ENCODE measurements at regions not wholly inside any gene's neighbourhood (a gene's known extent, or its start where the extent isn't known, plus 50 kb on each side); places are given as distances from the start of the nearest gene placed in this dataset.
A peak's percentile ranks its signal among the peaks of the same experiment; 100 is the strongest.
"Not testable (repeated sequence)": the region's sequence is repeated elsewhere in the genome, so short reads cannot be mapped to it uniquely, and the experiment has no call there.

DNA sequence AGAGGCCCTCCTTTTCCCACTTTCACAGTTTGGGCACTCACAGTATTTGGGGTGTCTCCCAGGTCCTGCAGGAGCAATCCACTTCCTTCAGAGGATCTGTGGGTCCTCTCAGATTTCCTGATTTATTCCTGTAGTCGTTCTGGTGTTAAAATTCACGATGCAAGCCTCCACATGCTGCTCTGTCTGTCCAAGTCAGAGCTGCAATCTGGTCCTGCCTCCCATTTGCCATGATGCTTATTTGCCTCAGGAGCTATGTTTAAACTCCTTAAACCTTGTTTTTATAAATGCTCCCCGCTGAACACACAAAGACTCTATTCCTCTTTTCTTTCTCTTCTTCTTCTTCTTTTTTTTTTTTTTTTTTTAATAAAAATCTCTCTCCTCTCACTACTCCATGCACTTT lies 558.7 kb upstream of the NECTIN3 start:
- Histone ChIP-seq H3K27me3 (no peaks in the 10 kb centered on the region), H3K9me3 (no peaks in the 10 kb centered on the region), H3K36me3 (no peaks in the 10 kb centered on the region), H3K27ac (no peak overlapping the region), H3K4me3 (no peak overlapping the region), H3K4me1 (no peaks in the 10 kb centered on the region)
- ATAC-seq: no peak
- TF ChIP-seq, protein P1, sequence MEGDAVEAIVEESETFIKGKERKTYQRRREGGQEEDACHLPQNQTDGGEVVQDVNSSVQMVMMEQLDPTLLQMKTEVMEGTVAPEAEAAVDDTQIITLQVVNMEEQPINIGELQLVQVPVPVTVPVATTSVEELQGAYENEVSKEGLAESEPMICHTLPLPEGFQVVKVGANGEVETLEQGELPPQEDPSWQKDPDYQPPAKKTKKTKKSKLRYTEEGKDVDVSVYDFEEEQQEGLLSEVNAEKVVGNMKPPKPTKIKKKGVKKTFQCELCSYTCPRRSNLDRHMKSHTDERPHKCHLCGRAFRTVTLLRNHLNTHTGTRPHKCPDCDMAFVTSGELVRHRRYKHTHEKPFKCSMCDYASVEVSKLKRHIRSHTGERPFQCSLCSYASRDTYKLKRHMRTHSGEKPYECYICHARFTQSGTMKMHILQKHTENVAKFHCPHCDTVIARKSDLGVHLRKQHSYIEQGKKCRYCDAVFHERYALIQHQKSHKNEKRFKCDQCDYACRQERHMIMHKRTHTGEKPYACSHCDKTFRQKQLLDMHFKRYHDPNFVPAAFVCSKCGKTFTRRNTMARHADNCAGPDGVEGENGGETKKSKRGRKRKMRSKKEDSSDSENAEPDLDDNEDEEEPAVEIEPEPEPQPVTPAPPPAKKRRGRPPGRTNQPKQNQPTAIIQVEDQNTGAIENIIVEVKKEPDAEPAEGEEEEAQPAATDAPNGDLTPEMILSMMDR (IDR thresholded peaks at IDR 0.05): no peak
- DNase-seq: no peak
- intact Hi-C loops (cut with DNase I): no loop called here

DNA sequence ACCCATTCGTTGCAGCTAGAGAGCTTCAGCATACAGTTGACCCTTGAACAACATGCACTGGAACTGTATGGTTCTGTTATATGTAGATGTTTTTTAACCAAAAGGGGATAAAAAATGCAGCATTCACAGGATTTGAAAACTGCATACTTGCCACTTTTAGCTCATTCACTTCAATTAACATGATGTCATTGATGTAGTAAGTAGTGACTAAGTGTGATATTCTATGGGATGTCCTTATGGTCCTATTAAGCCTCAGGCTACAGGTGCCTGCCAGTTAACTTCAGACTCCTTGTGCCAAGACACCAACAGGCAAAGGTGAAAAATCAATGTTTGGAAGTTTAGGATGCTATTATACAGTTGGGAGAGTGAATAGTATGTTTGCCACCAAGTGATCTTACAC lies 553.6 kb upstream of the NECTIN3 start:
- H3K9me3 ChIP-seq: no peaks in the 10 kb centered on the region
- no peaks in the 10 kb centered on the region for H3K4me1 ChIP-seq
- DNase-seq (no peak), ATAC-seq (no peak)
- TF ChIP-seq, protein P1 (IDR thresholded peaks at IDR 0.05): no peak
- H3K27me3 ChIP-seq: no peaks in the 10 kb centered on the region
- no peaks in the 10 kb centered on the region for H3K36me3 ChIP-seq
- H3K4me3 ChIP-seq: no peak overlapping the region
- intact Hi-C loops (cut with DNase I): no loop called here
- H3K27ac ChIP-seq: no peak overlapping the region

DNA sequence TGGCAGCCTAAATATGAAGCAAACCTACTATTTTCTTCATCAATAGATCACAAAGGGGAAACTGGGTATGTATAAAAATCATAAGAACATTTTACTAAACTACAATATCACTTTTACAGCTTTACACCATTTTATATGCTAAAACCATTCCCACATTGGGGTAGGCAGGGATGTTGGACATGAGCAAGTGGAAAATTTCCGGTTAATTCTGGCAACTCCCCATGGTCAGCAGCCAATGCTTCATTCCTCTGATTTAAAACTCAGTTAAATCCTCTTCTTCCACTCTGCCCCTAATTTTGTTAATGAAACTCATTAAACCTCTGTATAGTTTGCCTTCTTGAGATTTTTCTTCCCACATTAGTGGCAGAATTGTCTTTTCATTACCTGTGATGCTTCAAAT lies 552.5 kb upstream of the NECTIN3 start:
- intact Hi-C loops (cut with DNase I): no loop called here
- no peak for ATAC-seq
- Histone ChIP-seq H3K27me3 (no peaks in the 10 kb centered on the region), H3K36me3 (no peaks in the 10 kb centered on the region), H3K4me3 (no peak overlapping the region), H3K4me1 (no peaks in the 10 kb centered on the region), H3K9me3 (no peaks in the 10 kb centered on the region), H3K27ac (no peak overlapping the region)
- DNase-seq: no peak
- TF ChIP-seq, protein P1 (IDR thresholded peaks at IDR 0.05): no peak

DNA sequence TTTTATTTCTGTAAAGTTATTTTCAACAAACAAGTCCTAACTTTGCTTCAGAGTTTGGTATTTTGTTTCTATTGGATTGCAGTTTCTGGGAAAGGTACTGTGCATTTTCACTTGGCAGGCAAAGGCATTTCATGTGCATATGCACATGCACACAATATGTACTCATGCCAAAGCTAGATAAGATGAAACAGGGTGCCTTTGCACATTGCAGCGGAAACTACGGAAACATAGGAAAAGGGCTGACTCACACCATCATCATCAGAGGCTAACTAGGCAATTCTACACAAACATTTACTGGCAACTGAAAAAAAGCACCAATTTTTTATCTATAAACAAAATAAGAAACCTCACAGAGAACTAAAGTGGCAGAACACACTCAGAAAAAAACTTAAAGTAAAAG lies 550.6 kb upstream of the NECTIN3 start:
- TF ChIP-seq, protein P1 (IDR thresholded peaks at IDR 0.05): no peak
- Histone ChIP-seq H3K4me1 (no peaks in the 10 kb centered on the region), H3K4me3 (no peak overlapping the region), H3K36me3 (no peaks in the 10 kb centered on the region), H3K27ac (no peak overlapping the region), H3K27me3 (no peaks in the 10 kb centered on the region), H3K9me3 (no peaks in the 10 kb centered on the region)
- ATAC-seq (no peak), DNase-seq (no peak)
- intact Hi-C loops (cut with DNase I): no loop called here

DNA sequence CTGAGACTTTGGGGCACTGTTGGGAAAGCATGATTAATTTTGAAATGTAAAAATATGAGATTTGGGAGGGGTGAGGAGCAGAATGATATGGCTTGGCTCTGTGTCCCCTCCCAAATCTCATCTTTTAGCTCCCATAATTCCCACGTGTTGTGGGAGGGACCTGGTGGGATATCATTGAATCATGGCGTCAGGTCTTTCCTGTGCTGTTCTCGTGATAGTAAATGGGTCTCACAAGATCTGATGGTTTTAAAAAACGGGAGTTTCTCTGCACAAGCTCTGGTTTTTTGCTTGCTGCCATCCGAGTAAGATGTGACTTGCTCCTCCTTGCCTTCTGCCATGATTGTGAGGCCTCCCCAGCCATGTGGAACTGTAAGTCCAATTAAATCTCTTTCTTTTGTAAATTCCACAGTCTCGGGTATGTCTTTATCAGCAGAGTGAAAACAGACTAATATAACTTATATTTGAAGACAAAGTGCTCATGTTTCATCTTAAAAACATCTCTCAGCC lies 546.0 kb upstream of the NECTIN3 start:
- H3K9me3 ChIP-seq; intact Hi-C loops (cut with DNase I); H3K27ac ChIP-seq; H3K36me3 ChIP-seq; H3K4me1 ChIP-seq; H3K27me3 ChIP-seq; DNase-seq; H3K4me3 ChIP-seq; ATAC-seq: not testable (repeated sequence)

DNA sequence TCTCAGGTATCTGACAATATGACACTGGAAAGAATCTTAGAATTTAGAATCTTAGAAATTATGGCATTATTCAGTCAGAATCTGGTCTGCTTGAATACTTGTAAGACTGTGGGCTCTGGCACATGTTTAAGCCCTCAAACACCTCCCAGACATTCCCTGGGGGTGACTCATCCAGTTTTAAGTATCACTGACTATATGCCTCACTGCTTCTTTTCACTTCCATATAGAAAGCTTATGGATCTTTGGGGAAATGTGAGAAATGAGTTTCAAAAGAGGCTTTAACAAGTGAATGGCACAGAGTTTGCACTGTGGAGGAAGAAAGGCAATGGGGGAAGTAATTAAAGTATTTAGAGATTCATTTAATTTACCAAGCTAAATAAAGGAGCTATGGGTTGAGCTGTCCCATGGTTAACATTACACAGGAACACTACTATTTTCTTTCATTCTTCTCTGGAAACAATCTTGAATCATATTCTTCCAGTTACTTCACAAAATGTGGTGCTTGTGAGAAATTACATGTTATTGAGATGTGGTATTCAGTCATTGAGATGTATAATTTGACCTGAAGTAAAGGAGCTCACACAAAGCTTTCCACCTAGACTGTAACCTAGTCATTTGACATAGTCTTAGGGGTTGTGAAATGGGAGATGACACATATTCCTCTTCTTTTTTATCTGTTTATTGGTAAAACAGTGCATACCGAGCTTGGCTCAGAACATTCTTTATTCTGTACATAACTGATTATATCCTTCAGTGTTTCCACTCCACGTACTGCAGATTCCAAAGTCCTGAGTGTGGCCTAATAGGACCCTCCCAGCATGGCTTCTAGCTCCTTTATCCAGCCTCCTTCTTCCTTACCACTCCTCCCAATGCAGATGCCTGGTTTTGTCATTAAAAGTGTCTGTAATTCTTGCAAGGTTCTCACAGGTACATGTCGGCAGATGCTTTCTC lies 544.6 kb upstream of the NECTIN3 start:
- Histone ChIP-seq H3K27me3 (no peaks in the 10 kb centered on the region), H3K4me1 (no peaks in the 10 kb centered on the region), H3K27ac (no peak overlapping the region), H3K9me3 (no peaks in the 10 kb centered on the region), H3K4me3 (no peak overlapping the region), H3K36me3 (no peaks in the 10 kb centered on the region)
- DNase-seq: no peak
- TF ChIP-seq, protein P1 (IDR thresholded peaks at IDR 0.05): no peak
- intact Hi-C loops (cut with DNase I): no loop called here
- peak; percentile 77 for ATAC-seq

All from upper lobe of right lung (tissue), 1 donor.